Right lobe of liver (tissue), 4 donors: ENCODE measurements at regions not wholly inside any gene's neighbourhood (a gene's known extent, or its start where the extent isn't known, plus 50 kb on each side); places are given as distances from the start of the nearest gene placed in this dataset.

Source experiments
- POLR2A ChIP-seq: fragments of 450-650 bp; IDR thresholded peaks from one replicate; pipeline ENCODE4 v1.6.1; 2017; ENCODE audit warnings: antibody characterized with exemption, mild to moderate bottlenecking
- TF ChIP-seq, protein P1 (sequence below), 4 donors: fragments of 200-600 bp in 3 of 4; fragments of 450-650 bp in 1 of 4; IDR thresholded peaks; one replicate each; pipeline versions ENCODE4 v1.5.1 to v1.8.0; 2016 to 2022; ENCODE audit warnings: antibody characterized with exemption in 4 of 4, mild to moderate bottlenecking in 2 of 4
- donor health status: DM: no; HTN: no; CAD: no.
- donor health status: DM: no; HTN: no; CAD: no.
- donor health status: DM: no; HTN: yes; CAD: no.

DNA sequence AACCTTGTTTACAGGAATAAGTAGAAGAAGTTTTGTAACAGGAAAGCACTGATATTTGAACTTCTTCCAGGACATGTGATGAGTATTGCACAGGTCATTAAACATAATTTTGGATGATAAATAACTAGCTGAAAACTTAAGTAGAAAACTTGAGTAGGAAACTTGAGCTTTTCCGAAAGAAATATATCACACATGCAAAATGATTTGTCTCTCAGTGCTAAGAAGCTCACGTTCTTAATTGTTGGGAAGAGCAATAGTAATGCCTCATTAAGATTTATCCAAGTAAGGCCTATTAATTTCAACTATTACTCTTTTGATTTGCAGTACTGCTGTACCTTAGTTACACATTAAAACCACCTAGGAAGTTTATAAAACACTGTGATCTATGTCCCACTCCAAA, 1921.9 kb upstream of the LRRTM1 start:
- TF ChIP-seq, protein P1, sequence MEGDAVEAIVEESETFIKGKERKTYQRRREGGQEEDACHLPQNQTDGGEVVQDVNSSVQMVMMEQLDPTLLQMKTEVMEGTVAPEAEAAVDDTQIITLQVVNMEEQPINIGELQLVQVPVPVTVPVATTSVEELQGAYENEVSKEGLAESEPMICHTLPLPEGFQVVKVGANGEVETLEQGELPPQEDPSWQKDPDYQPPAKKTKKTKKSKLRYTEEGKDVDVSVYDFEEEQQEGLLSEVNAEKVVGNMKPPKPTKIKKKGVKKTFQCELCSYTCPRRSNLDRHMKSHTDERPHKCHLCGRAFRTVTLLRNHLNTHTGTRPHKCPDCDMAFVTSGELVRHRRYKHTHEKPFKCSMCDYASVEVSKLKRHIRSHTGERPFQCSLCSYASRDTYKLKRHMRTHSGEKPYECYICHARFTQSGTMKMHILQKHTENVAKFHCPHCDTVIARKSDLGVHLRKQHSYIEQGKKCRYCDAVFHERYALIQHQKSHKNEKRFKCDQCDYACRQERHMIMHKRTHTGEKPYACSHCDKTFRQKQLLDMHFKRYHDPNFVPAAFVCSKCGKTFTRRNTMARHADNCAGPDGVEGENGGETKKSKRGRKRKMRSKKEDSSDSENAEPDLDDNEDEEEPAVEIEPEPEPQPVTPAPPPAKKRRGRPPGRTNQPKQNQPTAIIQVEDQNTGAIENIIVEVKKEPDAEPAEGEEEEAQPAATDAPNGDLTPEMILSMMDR (IDR thresholded peaks at IDR 0.05): no peak
- no peak for TF ChIP-seq POLR2A
